Peyer's patch (tissue), 4 donors: ENCODE measurements at regions not wholly inside any gene's neighbourhood (a gene's known extent, or its start where the extent isn't known, plus 50 kb on each side); places are given as distances from the start of the nearest gene placed in this dataset.

Experiments
- DNase-seq, 3 donors: peaks; one replicate each; pipeline ENCODE4 v3.0.0-alpha.2; 2017 to 2019
- H3K27ac ChIP-seq, 4 donors: fragments of 200-600 bp; sonication (generic); one replicate each; pipeline ENCODE4 v1.5.1; 2016 to 2019
- H3K27me3 ChIP-seq, 2 donors: fragments of 200-600 bp; sonication (generic); one replicate each; pipeline ENCODE4 v1.5.1; 2019
- H3K36me3 ChIP-seq, 3 donors: fragments of 200-600 bp; sonication (generic); one replicate each; pipeline ENCODE4 v1.5.1; 2016 to 2019
- H3K4me1 ChIP-seq, 4 donors: fragments of 200-600 bp; sonication (generic); one replicate each; pipeline ENCODE4 v1.5.1; 2016 to 2019
- H3K4me3 ChIP-seq, 4 donors: fragments of 200-600 bp; sonication (generic); 1 replicate in 3 of 4; 2 replicates in 1 of 4; pipeline ENCODE4 v1.5.1; 2016 to 2019; ENCODE audit warnings: mild to moderate bottlenecking in 1 of 4
- H3K9me3 ChIP-seq, 4 donors: fragments of 200-600 bp; sonication (generic); one replicate each; pipeline ENCODE4 v1.5.1; 2016 to 2019; ENCODE audit warnings: mild to moderate bottlenecking in 1 of 4
- POLR2A ChIP-seq, 2 donors: fragments of 450-650 bp; IDR thresholded peaks; one replicate each; pipeline ENCODE4 v1.5.1; 2017; ENCODE audit warnings: antibody characterized with exemption in 2 of 2, mild to moderate bottlenecking in 2 of 2, moderate library complexity in 2 of 2
- TF ChIP-seq, protein P1 (sequence below), 6 experiments: fragments of 450-650 bp in 4 of 6; fragments of 200-600 bp in 2 of 6; sonication (generic) in 1 of 6; IDR thresholded peaks; one replicate each; pipeline ENCODE4 v1.5.1; 2017 to 2019; ENCODE audit warnings: antibody characterized with exemption in 6 of 6, mild to moderate bottlenecking in 3 of 6, moderate library complexity in 1 of 6

DNA sequence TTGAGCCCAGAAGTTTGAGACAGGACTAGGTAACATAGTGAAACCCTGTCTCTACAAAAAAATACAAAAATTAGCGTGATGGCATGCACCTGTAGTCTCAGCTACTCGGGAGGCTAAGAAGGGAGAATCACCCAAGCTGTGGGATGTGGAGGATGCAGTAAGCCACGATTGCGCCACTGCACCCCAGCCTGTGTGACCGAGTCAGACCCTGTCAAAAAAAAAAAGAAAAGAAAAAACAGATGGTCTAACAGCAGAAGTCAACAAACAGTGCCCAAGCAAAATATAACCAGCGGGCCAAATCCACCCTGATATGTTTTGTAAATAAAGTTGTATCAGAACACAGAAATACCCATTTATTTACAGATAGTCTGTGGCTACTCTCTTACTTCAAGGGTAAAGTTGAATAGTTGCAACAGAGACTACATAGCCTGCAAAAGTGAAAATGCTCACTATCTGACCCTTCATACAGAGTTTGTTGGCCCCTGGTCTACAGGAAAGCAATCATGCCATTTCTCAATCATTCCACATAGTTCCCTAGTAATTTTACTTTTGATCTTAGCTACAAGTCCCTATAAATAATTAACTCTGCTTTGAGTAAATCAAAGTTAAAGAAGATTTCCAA, 383.7 kb downstream of the TLE1 start:
- no peaks in the 10 kb centered on the region for H3K27me3 ChIP-seq
- no peak for TF ChIP-seq POLR2A (IDR thresholded peaks at IDR 0.05)
- TF ChIP-seq, protein P1, sequence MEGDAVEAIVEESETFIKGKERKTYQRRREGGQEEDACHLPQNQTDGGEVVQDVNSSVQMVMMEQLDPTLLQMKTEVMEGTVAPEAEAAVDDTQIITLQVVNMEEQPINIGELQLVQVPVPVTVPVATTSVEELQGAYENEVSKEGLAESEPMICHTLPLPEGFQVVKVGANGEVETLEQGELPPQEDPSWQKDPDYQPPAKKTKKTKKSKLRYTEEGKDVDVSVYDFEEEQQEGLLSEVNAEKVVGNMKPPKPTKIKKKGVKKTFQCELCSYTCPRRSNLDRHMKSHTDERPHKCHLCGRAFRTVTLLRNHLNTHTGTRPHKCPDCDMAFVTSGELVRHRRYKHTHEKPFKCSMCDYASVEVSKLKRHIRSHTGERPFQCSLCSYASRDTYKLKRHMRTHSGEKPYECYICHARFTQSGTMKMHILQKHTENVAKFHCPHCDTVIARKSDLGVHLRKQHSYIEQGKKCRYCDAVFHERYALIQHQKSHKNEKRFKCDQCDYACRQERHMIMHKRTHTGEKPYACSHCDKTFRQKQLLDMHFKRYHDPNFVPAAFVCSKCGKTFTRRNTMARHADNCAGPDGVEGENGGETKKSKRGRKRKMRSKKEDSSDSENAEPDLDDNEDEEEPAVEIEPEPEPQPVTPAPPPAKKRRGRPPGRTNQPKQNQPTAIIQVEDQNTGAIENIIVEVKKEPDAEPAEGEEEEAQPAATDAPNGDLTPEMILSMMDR (IDR thresholded peaks at IDR 0.05), result no peak
- DNase-seq, result no peak

DNA sequence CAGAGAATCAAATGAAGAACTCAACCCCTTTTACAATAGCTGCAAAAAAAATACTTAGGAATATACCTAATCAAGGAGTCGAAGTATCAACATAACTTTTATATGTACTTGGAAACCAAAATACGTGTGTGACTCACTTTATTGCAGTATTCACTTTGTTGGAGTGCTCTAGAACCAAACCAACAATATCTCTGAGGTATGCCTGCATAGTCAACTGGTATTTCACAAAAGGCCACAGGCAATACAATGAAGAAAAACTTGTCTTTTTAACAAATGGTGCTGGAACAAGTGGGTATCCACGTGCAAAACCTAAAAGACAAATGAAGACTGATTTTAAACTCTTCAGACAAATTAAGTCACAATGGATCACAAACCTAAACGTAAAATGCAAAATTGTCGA, 385.7 kb downstream of the TLE1 start:
- DNase-seq, result no peak
- H3K27ac ChIP-seq, result no peak overlapping the region
- H3K9me3 ChIP-seq, result peaks cover 0 to 3% (median 0%) of the 10 kb centered on the region in 4 donors
- no peaks in the 10 kb centered on the region for H3K4me1 ChIP-seq
- no peaks in the 10 kb centered on the region for H3K27me3 ChIP-seq
- H3K36me3 ChIP-seq, result no peaks in the 10 kb centered on the region
- no peak overlapping the region for H3K4me3 ChIP-seq
- TF ChIP-seq, protein P1 (IDR thresholded peaks at IDR 0.05), result no peak
- no peak for TF ChIP-seq POLR2A (IDR thresholded peaks at IDR 0.05)

More for the DNA sequence above, 383.7 kb downstream of the TLE1 start:
- Histone ChIP-seq H3K9me3 (no peaks in the 10 kb centered on the region), H3K4me1 (no peaks in the 10 kb centered on the region), H3K36me3 (no peaks in the 10 kb centered on the region), H3K4me3 (no peak overlapping the region), H3K27ac (no peak overlapping the region)

DNA sequence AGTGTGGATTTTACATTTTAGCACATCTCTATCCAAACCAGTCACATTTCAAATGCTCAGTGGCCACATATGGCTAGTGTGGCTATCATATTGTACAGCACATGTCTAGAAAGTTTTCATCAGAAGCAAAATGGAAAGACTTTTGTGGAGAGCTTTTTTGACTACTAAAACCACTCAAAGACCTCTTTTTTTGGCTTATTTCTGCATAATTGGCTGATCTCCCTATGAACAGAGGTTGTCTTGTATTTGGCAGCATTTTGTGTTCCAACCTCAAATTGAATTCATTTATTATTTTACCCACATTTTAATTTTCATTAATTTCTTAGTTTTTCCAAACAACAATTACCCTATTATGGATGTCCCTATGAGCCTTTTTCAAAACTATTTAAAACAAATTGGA, 395.7 kb downstream of the TLE1 start:
- Histone ChIP-seq H3K36me3 (no peaks in the 10 kb centered on the region), H3K27me3 (no peaks in the 10 kb centered on the region), H3K9me3 (no peaks in the 10 kb centered on the region), H3K27ac (no peak overlapping the region), H3K4me1 (no peaks in the 10 kb centered on the region), H3K4me3 (no peak overlapping the region)
- no peak for DNase-seq
- TF ChIP-seq, protein P1 (IDR thresholded peaks at IDR 0.05), result no peak
- no peak for TF ChIP-seq POLR2A (IDR thresholded peaks at IDR 0.05)

DNA sequence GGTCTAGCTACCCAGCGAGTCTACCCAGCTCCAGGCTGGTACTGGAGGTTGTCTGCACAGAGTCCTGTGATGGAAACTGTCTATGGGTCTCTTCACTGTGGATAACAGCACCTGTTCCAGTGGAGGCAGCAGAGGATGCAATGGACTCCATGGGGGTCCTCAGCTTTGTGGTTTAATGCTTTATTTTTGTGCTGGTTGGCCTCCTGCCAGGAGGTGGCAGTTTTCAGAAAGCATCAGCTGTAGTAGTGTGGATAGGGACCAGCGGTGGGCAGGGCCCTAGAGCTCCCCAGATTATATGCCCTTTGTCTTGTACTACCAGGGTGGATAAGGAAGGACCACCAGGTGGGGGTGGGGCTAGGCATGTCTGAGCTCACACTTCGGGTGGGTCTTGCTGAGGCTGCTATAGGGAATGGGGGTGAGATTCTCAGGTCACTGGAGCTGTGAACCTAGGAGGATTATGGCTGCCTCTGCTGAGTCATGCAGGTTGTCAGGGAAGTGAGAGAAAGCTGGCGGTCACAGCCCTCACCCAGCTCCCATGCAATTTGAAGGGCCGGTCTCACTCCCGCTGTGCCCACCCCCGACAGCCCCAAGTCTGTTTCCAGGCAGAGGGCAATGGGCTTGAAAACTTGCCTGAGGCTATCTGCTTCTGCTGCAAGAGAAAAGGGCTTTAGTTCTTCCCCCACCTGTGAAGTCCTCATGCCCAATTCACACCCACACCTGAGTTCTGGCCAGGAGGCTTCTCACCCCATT, 397.1 kb downstream of the TLE1 start:
- TF ChIP-seq, protein P1 (IDR thresholded peaks at IDR 0.05), result no peak
- TF ChIP-seq POLR2A (IDR thresholded peaks at IDR 0.05), result no peak
- no peaks in the 10 kb centered on the region for H3K36me3 ChIP-seq
- no peaks in the 10 kb centered on the region for H3K9me3 ChIP-seq
- no peak overlapping the region for H3K27ac ChIP-seq
- no peak overlapping the region for H3K4me3 ChIP-seq
- no peak for DNase-seq
- H3K27me3 ChIP-seq, result no peaks in the 10 kb centered on the region
- H3K4me1 ChIP-seq, result no peaks in the 10 kb centered on the region

DNA sequence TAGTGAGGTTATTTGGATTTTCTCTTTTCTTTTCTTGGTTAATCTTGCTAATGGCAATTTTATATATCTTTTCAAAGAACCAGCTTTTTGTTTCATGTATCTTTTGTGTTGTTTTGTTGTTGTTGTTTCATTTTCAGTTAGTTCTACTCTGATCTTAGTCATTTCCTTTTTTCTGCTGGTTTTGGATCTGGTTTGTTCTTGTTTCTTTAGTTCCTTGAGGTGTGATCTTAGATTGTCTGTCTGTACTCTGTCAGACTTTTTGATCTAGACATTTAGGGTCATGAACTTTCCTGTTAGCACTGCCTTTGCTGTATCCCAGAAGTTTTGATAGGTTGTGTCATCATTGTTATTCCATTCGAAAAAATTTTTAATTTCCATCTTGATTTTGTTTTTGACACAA, 399.7 kb downstream of the TLE1 start:
- DNase-seq, result no peak
- no peaks in the 10 kb centered on the region for H3K9me3 ChIP-seq
- H3K27ac ChIP-seq, result no peak overlapping the region
- no peaks in the 10 kb centered on the region for H3K4me1 ChIP-seq
- H3K36me3 ChIP-seq, result no peaks in the 10 kb centered on the region
- H3K4me3 ChIP-seq, result no peak overlapping the region
- H3K27me3 ChIP-seq, result no peaks in the 10 kb centered on the region
- TF ChIP-seq, protein P1 (IDR thresholded peaks at IDR 0.05), result no peak
- no peak for TF ChIP-seq POLR2A (IDR thresholded peaks at IDR 0.05)
